Thyroid gland (tissue), 4 donors: ENCODE measurements at regions not wholly inside any gene's neighbourhood (a gene's known extent, or its start where the extent isn't known, plus 50 kb on each side); places are given as distances from the start of the nearest gene placed in this dataset.

ENCODE experiments used
- CTCF ChIP-seq, 6 experiments: fragments of 200-600 bp in 3 of 6; fragments of 450-650 bp in 3 of 6; sonication (generic) in 3 of 6; IDR thresholded peaks; one replicate each; pipeline ENCODE4 v1.5.1; 2016 to 2019; ENCODE audit warnings: antibody characterized with exemption in 6 of 6, mild to moderate bottlenecking in 2 of 6, inconsistent platforms in 1 of 6, moderate library complexity in 1 of 6
- POLR2A ChIP-seq, 2 donors: fragments of 450-650 bp; IDR thresholded peaks; one replicate each; pipeline ENCODE4 v1.6.1; 2017; ENCODE audit warnings: antibody characterized with exemption in 2 of 2, mild to moderate bottlenecking in 2 of 2, moderate library complexity in 1 of 2

- TF ChIP-seq CTCF (IDR thresholded peaks at IDR 0.05) (no peak), POLR2A (IDR thresholded peaks at IDR 0.05) (no peak)
These were observed 87.0 kb upstream of the LRP1B start for GRCh38 chr2:142217804-142218203.
